ENCODE measurements at regions not wholly inside any gene's neighbourhood (a gene's known extent, or its start where the extent isn't known, plus 50 kb on each side); places are given as distances from the start of the nearest gene placed in this dataset.

DNA sequence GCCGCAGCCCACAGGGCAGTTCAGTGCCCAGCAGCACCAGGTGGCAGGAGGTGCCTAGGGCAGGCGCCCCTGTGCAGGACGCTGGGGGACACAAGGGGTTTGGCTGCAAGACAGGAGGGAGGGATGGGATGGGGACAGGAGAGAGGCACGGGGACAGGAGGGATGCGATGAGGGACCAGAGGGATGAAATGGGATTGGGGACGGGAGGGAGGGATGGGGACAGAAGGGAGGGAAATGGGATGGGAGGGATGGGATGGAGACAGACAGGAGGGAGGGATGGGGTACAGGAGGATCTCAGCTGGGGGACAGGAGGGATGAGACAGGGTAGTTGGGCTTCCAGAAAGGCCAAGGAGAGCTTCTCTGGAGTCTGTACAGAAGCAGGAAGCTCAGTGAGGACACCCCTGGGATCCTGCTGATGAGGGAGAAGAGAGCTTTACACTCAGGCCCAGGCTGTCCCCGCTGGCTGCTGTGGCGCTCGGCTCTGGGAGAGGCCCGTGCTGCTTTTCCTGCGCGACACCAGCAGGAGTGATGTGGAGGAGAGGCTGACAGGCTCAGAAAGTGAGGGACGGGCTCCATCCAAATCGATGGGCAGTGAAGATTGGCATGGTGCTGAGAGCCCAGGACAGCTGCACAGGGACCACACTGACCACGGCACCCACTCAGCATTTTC, 400.8 kb downstream of the SMOC2 start:
- TF ChIP-seq POLR2A (IDR thresholded peaks at IDR 0.05; ENCODE audit: low read depth, low read length) (no peak), ELK1 (IDR thresholded peaks at IDR 0.05; ENCODE audit: borderline replicate concordance, low read depth, low read length) (no peak), FOS (IDR thresholded peaks at IDR 0.05; ENCODE audit: low read depth, low read length) (no peak)
